Transverse colon (tissue), 4 donors: ENCODE measurements at regions not wholly inside any gene's neighbourhood (a gene's known extent, or its start where the extent isn't known, plus 50 kb on each side); places are given as distances from the start of the nearest gene placed in this dataset.

Source experiments
- DNase-seq: peaks from one replicate; pipeline ENCODE4 v3.0.0-alpha.2; 2019
- H3K27ac ChIP-seq, 4 donors: fragments of 200-600 bp; sonication (generic); 2 replicates each; pipeline ENCODE4 v1.5.1; 2016 to 2018; ENCODE audit warnings: inconsistent platforms in 4 of 4
- H3K27me3 ChIP-seq: fragments of 200-600 bp; sonication (generic); 2 replicates; pipeline ENCODE4 v1.5.1; 2017; ENCODE audit warnings: inconsistent platforms
- H3K36me3 ChIP-seq, 4 donors: fragments of 200-600 bp; sonication (generic); 2 replicates each; pipeline ENCODE4 v1.5.1; 2017 to 2019; ENCODE audit warnings: inconsistent platforms in 4 of 4
- H3K4me1 ChIP-seq, 4 donors: fragments of 200-600 bp; sonication (generic); 2 replicates each; pipeline ENCODE4 v1.5.1; 2017 to 2020; ENCODE audit warnings: inconsistent platforms in 4 of 4
- H3K4me3 ChIP-seq, 4 donors: fragments of 200-600 bp; sonication (generic); 1 replicate in 1 of 4; 2 replicates in 3 of 4; pipeline versions ENCODE4 v1.5.1 to v1.6.1; 2017 to 2019; ENCODE audit warnings: inconsistent platforms in 4 of 4
- H3K9me3 ChIP-seq, 2 donors: fragments of 200-600 bp; sonication (generic); 2 replicates each; pipeline ENCODE4 v1.5.1; 2017 to 2019; ENCODE audit warnings: inconsistent platforms in 2 of 2
- CTCF ChIP-seq, 5 experiments: fragments of 200-600 bp in 3 of 5; fragments of 450-650 bp in 2 of 5; sonication (generic) in 3 of 5; IDR thresholded peaks; 1 replicate in 2 of 5; 2 replicates in 3 of 5; pipeline ENCODE4 v1.5.1; 2016 to 2017; ENCODE audit warnings: antibody characterized with exemption in 5 of 5, inconsistent platforms in 3 of 5, mild to moderate bottlenecking in 2 of 5, moderate library complexity in 1 of 5
- EP300 ChIP-seq: sonication (generic); formaldehyde crosslinking; IDR thresholded peaks from one replicate; pipeline ENCODE4 v1.6.1; 2017; ENCODE audit warnings: antibody characterized with exemption, low read depth
- POLR2A ChIP-seq: fragments of 450-650 bp; IDR thresholded peaks from one replicate; pipeline ENCODE4 v1.6.1; 2016; ENCODE audit warnings: antibody characterized with exemption, mild to moderate bottlenecking, moderate library complexity
- POLR2AphosphoS5 ChIP-seq, 3 donors: sonication (generic); formaldehyde crosslinking; IDR thresholded peaks; one replicate each; pipeline ENCODE4 v1.6.1; 2016; ENCODE audit warnings: antibody characterized with exemption in 3 of 3
- WGBS, 2 donors: methylation state at CpG; one replicate each; pipeline ENCODE4 v1.1.5; 2018; ENCODE audit warnings: low coverage in 1 of 2; 5-methylcytosine and 5-hydroxymethylcytosine counted together
- in situ Hi-C, 4 donors: fragments of 200-750 bp; cut with MboI; loops; one replicate each; pipeline versions ENCODE4 v1.15.0 to v1.15.1; 2017; ENCODE audit warnings: low sequenced_read_pairs in 3 of 4, low pct_ligation_motif_present in 1 of 4, low pct_unique_long_range_greater_than_20kb in 1 of 4
- intact Hi-C: fragments of 100-400 bp; cut with DNase I; formaldehyde crosslinking; loops from one replicate; pipeline ENCODE4 v1.15.1; 2023; ENCODE audit warnings: low total_unique reads

DNA sequence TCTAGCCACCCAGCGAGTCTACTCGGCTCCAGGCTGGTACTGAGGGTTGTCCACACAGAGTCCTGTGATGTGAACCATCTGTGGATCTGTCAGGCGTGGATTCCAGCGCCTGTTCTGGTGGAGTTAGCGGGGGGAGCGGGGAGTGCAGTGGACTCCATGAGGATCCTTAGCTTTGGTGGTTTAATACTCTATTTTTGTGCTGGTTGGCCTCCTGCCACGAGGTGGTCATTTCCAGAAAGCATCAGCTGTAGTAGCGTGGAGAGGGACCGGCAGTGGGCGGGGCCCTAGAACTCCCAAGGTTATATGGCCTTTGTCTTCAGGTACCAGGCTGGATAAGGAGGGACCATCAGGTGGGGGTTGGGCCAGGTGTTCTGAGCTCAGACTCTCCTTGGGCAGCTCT is 446.5 kb downstream of the EDEM1 start:
- Histone ChIP-seq H3K9me3 (no peaks in the 10 kb centered on the region), H3K27me3 (no peaks in the 10 kb centered on the region), H3K36me3 (no peaks in the 10 kb centered on the region), H3K27ac (no peak overlapping the region), H3K4me1 (no peaks in the 10 kb centered on the region), H3K4me3 (no peak overlapping the region)
- 84 to 86% methylated on average over 5 to 9 of the region's 10 CpGs for WGBS, 2 donors
- DNase-seq, result no peak
- TF ChIP-seq CTCF (IDR thresholded peaks at IDR 0.05) (no peak), POLR2AphosphoS5 (IDR thresholded peaks at IDR 0.05) (no peak), EP300 (no peak), POLR2A (no peak)
- intact Hi-C loops, result no loop called here
- in situ Hi-C loops, result no loop called here

GRCh38 chr3:5634411-5634810 is 446.9 kb downstream of the EDEM1 start:
- Histone ChIP-seq H3K4me3 (no peak overlapping the region), H3K27ac (no peak overlapping the region), H3K4me1 (no peaks in the 10 kb centered on the region), H3K36me3 (no peaks in the 10 kb centered on the region), H3K9me3 (no peaks in the 10 kb centered on the region), H3K27me3 (no peaks in the 10 kb centered on the region)
- DNase-seq, result no peak
- intact Hi-C loops (no loop called here), in situ Hi-C loops (no loop called here)
- WGBS, 2 donors, result 75 to 81% methylated on average over 4 to 6 of the region's 6 CpGs
- TF ChIP-seq CTCF (IDR thresholded peaks at IDR 0.05), result no peak
- no peak for TF ChIP-seq POLR2AphosphoS5 (IDR thresholded peaks at IDR 0.05)
- no peak for TF ChIP-seq EP300
- no peak for TF ChIP-seq POLR2A

DNA sequence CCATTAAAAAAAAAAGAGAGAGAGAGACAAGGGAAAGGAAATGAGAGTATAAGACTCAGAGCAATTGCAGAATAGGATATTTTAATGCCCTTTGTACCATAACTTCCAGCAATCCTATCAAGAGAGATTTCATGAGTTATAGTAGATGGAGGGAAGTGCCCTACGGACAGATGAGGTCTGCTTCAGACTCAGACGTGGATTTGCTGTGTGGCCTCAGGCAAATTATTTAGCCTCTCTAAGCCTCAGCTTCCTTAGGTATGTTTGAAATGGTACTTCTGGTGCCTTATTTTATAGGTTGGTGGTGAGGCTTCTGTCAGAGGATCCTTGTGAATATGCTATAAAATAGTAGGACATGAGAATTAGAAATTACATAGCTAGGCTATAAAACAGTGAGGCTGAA is 448.2 kb downstream of the EDEM1 start:
- Histone ChIP-seq H3K36me3 (no peaks in the 10 kb centered on the region), H3K9me3 (no peaks in the 10 kb centered on the region), H3K4me3 (no peak overlapping the region), H3K4me1 (no peaks in the 10 kb centered on the region), H3K27me3 (no peaks in the 10 kb centered on the region), H3K27ac (no peak overlapping the region)
- intact Hi-C loops, result no loop called here
- no peak for DNase-seq
- 65 to 78% methylated on average over 2 of the region's 2 CpGs for WGBS, 2 donors
- TF ChIP-seq POLR2A (no peak), EP300 (no peak), POLR2AphosphoS5 (IDR thresholded peaks at IDR 0.05) (no peak)
- in situ Hi-C loops, result no loop called here

DNA sequence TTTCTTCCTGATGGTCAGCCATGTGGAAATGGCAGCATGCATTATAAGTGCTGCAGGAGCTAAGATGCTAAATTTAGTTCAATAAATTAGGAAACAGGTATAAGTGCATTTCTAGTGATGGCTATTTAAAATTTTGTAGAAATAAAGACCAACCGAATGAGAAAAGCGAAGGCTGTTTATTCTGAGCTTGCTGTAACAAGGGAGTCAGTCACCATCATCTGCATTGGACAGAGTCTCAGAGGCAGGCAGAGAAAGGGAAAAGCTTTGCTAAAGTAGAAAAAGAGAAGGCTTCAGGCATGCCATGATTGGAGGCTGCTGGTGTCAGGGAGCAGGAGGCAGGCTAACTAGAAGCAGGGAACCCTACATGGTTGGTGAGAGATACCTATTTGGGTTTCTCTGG is 451.0 kb downstream of the EDEM1 start:
- in situ Hi-C loops (no loop called here), intact Hi-C loops (no loop called here)
- WGBS, 2 donors, result 93 to 95% methylated on average over 2 of the region's 2 CpGs
- Histone ChIP-seq H3K27ac (no peak overlapping the region), H3K9me3 (no peaks in the 10 kb centered on the region), H3K36me3 (no peaks in the 10 kb centered on the region), H3K27me3 (no peaks in the 10 kb centered on the region), H3K4me3 (no peak overlapping the region), H3K4me1 (no peaks in the 10 kb centered on the region)
- TF ChIP-seq POLR2A, result no peak
- no peak for TF ChIP-seq CTCF (IDR thresholded peaks at IDR 0.05)
- TF ChIP-seq POLR2AphosphoS5 (IDR thresholded peaks at IDR 0.05), result no peak
- no peak for TF ChIP-seq EP300
- no peak for DNase-seq
